ENCODE measurements at regions not wholly inside any gene's neighbourhood (a gene's known extent, or its start where the extent isn't known, plus 50 kb on each side); places are given as distances from the start of the nearest gene placed in this dataset.
A peak's percentile ranks its signal among the peaks of the same experiment; 100 is the strongest.
"Not testable (repeated sequence)": the region's sequence is repeated elsewhere in the genome, so short reads cannot be mapped to it uniquely, and the experiment has no call there.

DNA sequence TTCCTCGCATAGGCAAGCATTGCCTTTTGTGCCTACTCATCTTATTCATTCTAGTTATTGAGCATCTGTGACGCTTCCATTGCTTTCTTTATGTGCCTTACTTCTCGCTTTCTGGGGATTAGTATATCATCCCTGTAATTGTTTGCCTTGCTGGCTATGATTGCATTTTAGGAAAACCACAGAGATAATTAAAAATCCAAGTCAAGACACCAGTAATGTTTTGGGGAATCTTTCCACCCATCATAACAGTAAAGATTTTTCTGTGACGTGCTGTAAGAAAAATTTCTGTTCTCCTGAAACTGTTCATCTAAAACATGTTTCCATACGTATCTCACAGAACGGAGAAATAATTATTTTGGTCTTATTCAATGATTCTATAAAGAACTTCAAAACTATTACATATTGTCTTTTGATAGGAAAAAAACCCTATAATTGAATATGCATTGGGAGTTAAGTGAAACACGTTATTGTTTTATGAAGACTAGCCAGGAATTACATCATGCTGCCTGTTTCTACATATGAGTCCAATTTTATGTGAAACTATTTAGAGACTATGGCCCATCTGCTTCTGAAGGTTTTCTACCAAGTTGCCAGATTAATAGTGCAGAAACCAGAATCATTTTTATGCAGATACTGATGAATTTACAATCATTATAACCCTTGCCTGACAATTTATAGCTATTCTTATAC, 133.7 kb upstream of the FIBIN start:
- Histone ChIP-seq H3K36me3 (ENCODE audit: insufficient read depth, insufficient read length, low read length) (no peaks in the 10 kb centered on the region), H3K9me3 (ENCODE audit: insufficient read depth, low read length) (no peaks in the 10 kb centered on the region), H3K4me1 (ENCODE audit: insufficient read depth, insufficient read length) (no peaks in the 10 kb centered on the region), H3K9ac (ENCODE audit: insufficient read length, low read depth) (no peak overlapping the region), H3K27me3 (ENCODE audit: insufficient read depth, insufficient read length) (no peaks in the 10 kb centered on the region), H3K4me3 (ENCODE audit: insufficient read length, low read depth) (no peak overlapping the region)
- no peak for DNase-seq (ENCODE audit: low read depth, low spot score)
- no peak for TF ChIP-seq ZNF274 (IDR thresholded peaks at IDR 0.05; ENCODE audit: low read depth, low read length)
- TF ChIP-seq YY1 (IDR thresholded peaks at IDR 0.05; ENCODE audit: insufficient read depth, insufficient read length): no peak
- TF ChIP-seq SUZ12 (IDR thresholded peaks at IDR 0.05; ENCODE audit: extremely low read depth, insufficient read depth, insufficient read length): no peak

DNA sequence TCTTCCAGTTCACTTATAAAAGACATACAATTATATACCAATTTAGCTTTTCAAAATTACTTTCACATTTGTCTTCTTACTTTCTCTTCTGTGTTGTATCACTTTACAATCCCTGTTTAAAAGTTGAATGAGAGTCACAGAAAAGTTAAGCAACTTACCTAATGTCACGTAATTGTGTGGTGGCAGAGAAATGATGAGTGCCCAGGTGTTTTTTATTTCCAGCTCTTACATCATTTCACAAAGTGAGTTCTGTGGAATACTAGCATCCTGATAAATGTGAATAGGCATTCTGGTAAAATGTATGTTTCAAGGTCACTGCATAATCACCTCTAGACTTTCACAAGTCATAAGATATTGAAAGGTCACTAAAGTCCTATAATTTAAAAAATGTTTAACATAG, 133.0 kb upstream of the FIBIN start:
- no peak for DNase-seq (ENCODE audit: low read depth, low spot score)
- TF ChIP-seq SUZ12 (IDR thresholded peaks at IDR 0.05; ENCODE audit: extremely low read depth, insufficient read depth, insufficient read length) (no peak), ZNF274 (IDR thresholded peaks at IDR 0.05; ENCODE audit: low read depth, low read length) (no peak), YY1 (IDR thresholded peaks at IDR 0.05; ENCODE audit: insufficient read depth, insufficient read length) (no peak)
- Histone ChIP-seq H3K4me3 (ENCODE audit: insufficient read length, low read depth) (no peak overlapping the region), H3K9ac (ENCODE audit: insufficient read length, low read depth) (no peak overlapping the region), H3K4me1 (ENCODE audit: insufficient read depth, insufficient read length) (no peaks in the 10 kb centered on the region), H3K27me3 (ENCODE audit: insufficient read depth, insufficient read length) (no peaks in the 10 kb centered on the region), H3K36me3 (ENCODE audit: insufficient read depth, insufficient read length, low read length) (no peaks in the 10 kb centered on the region), H3K9me3 (ENCODE audit: insufficient read depth, low read length) (no peaks in the 10 kb centered on the region)

DNA sequence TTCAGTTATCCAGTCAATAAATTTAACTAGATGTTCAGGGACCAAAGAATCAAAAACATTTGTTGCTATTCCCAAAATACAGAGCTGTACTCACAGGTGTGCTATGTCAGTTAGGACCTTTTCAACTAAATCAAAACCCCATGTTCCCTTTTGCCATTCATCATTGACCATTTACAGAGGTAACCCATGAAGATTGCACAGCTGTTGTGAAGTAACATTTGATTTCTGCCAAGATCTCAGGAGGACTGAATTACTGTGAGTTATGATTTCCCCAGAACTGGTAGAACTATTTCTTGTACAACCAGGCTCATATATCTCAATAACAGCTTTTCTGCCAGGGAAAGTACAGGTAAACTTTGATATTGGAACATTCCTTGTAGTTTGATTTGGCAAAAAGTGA, 131.1 kb upstream of the FIBIN start:
- no peak for DNase-seq (ENCODE audit: low read depth, low spot score)
- Histone ChIP-seq H3K9me3 (ENCODE audit: insufficient read depth, low read length) (no peaks in the 10 kb centered on the region), H3K4me3 (ENCODE audit: insufficient read length, low read depth) (no peak overlapping the region), H3K9ac (ENCODE audit: insufficient read length, low read depth) (no peak overlapping the region), H3K36me3 (ENCODE audit: insufficient read depth, insufficient read length, low read length) (no peaks in the 10 kb centered on the region), H3K27me3 (ENCODE audit: insufficient read depth, insufficient read length) (no peaks in the 10 kb centered on the region), H3K4me1 (ENCODE audit: insufficient read depth, insufficient read length) (no peaks in the 10 kb centered on the region)
- TF ChIP-seq SUZ12 (IDR thresholded peaks at IDR 0.05; ENCODE audit: extremely low read depth, insufficient read depth, insufficient read length) (no peak), YY1 (IDR thresholded peaks at IDR 0.05; ENCODE audit: insufficient read depth, insufficient read length) (no peak), ZNF274 (IDR thresholded peaks at IDR 0.05; ENCODE audit: low read depth, low read length) (no peak)

DNA sequence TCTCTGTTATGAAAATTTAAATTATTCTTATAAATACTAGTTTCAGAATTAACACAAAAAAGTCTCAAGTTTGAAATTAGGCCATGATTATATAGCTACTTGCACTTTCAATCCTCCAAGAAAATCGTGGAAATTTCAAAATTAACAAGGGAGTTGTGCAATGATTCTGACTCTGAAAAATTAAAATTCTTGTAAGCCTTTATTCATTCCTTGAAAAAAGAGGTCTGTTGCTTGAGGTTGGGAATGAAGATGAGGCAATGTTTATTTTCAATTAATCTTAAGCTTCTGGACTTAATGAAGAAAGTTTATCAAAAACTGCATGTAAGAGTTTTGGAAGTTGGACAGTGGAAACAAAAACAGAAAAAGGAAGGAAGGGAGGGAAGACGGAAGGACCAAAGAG, 128.2 kb upstream of the FIBIN start:
- Histone ChIP-seq H3K27me3 (ENCODE audit: insufficient read depth, insufficient read length) (no peaks in the 10 kb centered on the region), H3K4me3 (ENCODE audit: insufficient read length, low read depth) (no peak overlapping the region), H3K9ac (ENCODE audit: insufficient read length, low read depth) (no peak overlapping the region), H3K36me3 (ENCODE audit: insufficient read depth, insufficient read length, low read length) (no peaks in the 10 kb centered on the region), H3K9me3 (ENCODE audit: insufficient read depth, low read length) (0 out of 2 replicates have a peak, but pooled peaks cover 7% of the 10 kb centered on the region), H3K4me1 (ENCODE audit: insufficient read depth, insufficient read length) (no peaks in the 10 kb centered on the region)
- TF ChIP-seq YY1 (IDR thresholded peaks at IDR 0.05; ENCODE audit: insufficient read depth, insufficient read length) (no peak), ZNF274 (IDR thresholded peaks at IDR 0.05; ENCODE audit: low read depth, low read length) (no peak), SUZ12 (IDR thresholded peaks at IDR 0.05; ENCODE audit: extremely low read depth, insufficient read depth, insufficient read length) (no peak)
- DNase-seq (ENCODE audit: low read depth, low spot score): no peak

DNA sequence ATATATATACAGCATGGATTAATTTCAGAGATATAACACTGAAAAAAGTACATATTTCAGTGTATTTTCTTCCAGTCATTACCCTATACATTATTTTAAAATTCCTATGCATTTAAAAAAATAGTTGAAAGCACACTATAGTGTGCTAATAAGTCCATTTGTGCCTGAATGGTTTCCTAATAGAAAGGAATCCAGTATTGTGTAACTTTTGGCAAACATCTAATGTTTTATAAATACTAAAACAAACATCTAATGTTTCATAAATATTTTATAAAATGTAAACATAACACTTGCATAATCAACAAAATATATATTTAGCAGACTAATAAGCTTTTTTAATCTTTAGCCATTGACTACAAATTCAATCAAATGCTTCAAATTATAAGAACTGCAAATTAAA, 126.6 kb upstream of the FIBIN start:
- Histone ChIP-seq H3K4me1 (ENCODE audit: insufficient read depth, insufficient read length) (no peaks in the 10 kb centered on the region), H3K4me3 (ENCODE audit: insufficient read length, low read depth) (no peak overlapping the region), H3K9ac (ENCODE audit: insufficient read length, low read depth) (no peak overlapping the region), H3K27me3 (ENCODE audit: insufficient read depth, insufficient read length) (no peaks in the 10 kb centered on the region), H3K36me3 (ENCODE audit: insufficient read depth, insufficient read length, low read length) (no peaks in the 10 kb centered on the region), H3K9me3 (ENCODE audit: insufficient read depth, low read length) (0 out of 2 replicates have a peak, but pooled peaks cover 7% of the 10 kb centered on the region)
- no peak for DNase-seq (ENCODE audit: low read depth, low spot score)
- no peak for TF ChIP-seq YY1 (IDR thresholded peaks at IDR 0.05; ENCODE audit: insufficient read depth, insufficient read length)
- TF ChIP-seq SUZ12 (IDR thresholded peaks at IDR 0.05; ENCODE audit: extremely low read depth, insufficient read depth, insufficient read length): no peak
- TF ChIP-seq ZNF274 (IDR thresholded peaks at IDR 0.05; ENCODE audit: low read depth, low read length): no peak

DNA sequence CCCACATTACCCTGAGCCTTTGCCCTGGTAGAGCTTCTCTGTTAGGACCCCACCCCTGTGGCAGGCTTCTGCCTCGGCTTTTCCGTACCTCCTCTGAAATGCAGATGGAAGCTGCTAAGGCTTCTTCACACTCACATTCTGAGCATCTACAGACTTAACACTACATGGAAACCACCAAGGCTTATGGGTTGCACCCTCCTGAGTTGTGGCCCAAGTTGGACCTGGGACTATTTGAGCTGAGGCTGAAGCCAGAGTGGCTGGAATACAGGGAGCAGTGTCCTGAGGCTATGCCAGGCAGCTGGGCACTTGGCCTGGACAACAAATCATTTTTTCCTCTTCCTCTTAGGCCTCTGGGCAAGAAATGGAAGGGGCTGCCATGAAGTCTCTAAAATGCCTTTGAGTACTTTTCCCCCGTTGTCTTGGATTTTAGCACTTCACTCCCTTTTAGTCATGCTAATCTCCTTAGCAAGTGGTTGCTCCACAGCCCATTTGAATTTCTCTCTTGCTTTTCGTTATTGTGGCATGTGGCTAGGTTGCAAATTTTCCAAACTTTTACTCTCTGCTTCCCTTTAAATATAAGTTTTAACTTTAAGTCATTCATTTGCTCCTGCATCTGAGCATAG, 114.8 kb upstream of the FIBIN start:
- Histone ChIP-seq H3K27me3 (ENCODE audit: insufficient read depth, insufficient read length) (no peaks in the 10 kb centered on the region), H3K4me1 (ENCODE audit: insufficient read depth, insufficient read length) (peaks cover 7% of the 10 kb centered on the region), H3K9ac (ENCODE audit: insufficient read length, low read depth) (no peak overlapping the region), H3K4me3 (ENCODE audit: insufficient read length, low read depth) (peak overlapping the region; percentile 8), H3K36me3 (ENCODE audit: insufficient read depth, insufficient read length, low read length) (no peaks in the 10 kb centered on the region), H3K9me3 (ENCODE audit: insufficient read depth, low read length) (peaks cover 25% of the 10 kb centered on the region)
- TF ChIP-seq ZNF274 (IDR thresholded peaks at IDR 0.05; ENCODE audit: low read depth, low read length) (no peak), YY1 (IDR thresholded peaks at IDR 0.05; ENCODE audit: insufficient read depth, insufficient read length) (no peak), SUZ12 (IDR thresholded peaks at IDR 0.05; ENCODE audit: extremely low read depth, insufficient read depth, insufficient read length) (no peak)
- peak; percentile 28 for DNase-seq (ENCODE audit: low read depth, low spot score)

DNA sequence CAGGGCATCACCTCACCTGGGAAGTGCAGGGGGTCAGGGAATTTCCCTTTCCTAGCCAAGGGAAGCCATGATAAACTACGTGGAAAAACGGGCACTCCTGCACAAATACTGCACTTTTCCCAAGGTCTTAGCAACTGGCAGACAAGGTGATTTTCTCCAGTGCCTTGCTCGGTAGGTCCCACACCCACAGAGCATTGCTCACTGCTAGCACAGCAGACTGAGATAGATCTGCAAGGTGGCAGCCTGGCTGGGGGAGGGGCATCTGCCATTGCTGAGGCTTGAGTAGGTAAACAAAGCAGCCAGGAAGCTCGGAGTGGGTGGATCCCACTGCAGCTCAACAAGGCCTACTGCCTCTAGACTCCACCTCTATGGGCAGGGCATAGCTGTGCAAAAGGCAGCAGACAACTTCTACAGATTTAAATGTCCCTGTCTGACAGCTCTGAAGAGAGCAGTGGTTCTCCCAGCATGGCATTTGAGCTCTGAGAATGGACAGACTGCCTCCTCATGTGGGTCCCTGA, 111.5 kb upstream of the FIBIN start:
- H3K4me1 ChIP-seq (ENCODE audit: insufficient read depth, insufficient read length); DNase-seq (ENCODE audit: low read depth, low spot score); H3K4me3 ChIP-seq (ENCODE audit: insufficient read length, low read depth); H3K9ac ChIP-seq (ENCODE audit: insufficient read length, low read depth); H3K27me3 ChIP-seq (ENCODE audit: insufficient read depth, insufficient read length); H3K36me3 ChIP-seq (ENCODE audit: insufficient read depth, insufficient read length, low read length): not testable (repeated sequence)
- H3K9me3 ChIP-seq (ENCODE audit: insufficient read depth, low read length): peaks cover 25% of the 10 kb centered on the region

Measured in NT2/D1 (cell line).